Spleen (tissue), 11 donors: ENCODE measurements at regions not wholly inside any gene's neighbourhood (a gene's known extent, or its start where the extent isn't known, plus 50 kb on each side); places are given as distances from the start of the nearest gene placed in this dataset.

ENCODE experiments used
- DNase-seq: peaks from one replicate; pipeline ENCODE4 v3.0.0-alpha.2; 2020
- H3K27ac ChIP-seq, 8 donors: fragments of 200-600 bp; sonication (generic) in 7 of 8; 1 replicate in 4 of 8; 2 replicates in 4 of 8; pipeline versions ENCODE4 v1.5.0 to v1.8.0; 2016 to 2021; ENCODE audit warnings: inconsistent platforms in 4 of 8, mild to moderate bottlenecking in 4 of 8, moderate library complexity in 1 of 8
- H3K27me3 ChIP-seq, 7 donors: fragments of 200-600 bp; sonication (generic) in 6 of 7; replicated peaks in 1 of 7; 1 replicate in 4 of 7; 2 replicates in 3 of 7; pipeline versions ENCODE4 v1.5.0 to v1.8.0; 2016 to 2021; ENCODE audit warnings: inconsistent platforms in 3 of 7, mild to moderate bottlenecking in 1 of 7
- H3K36me3 ChIP-seq, 6 donors: fragments of 200-600 bp; sonication (generic) in 5 of 6; 1 replicate in 4 of 6; 2 replicates in 2 of 6; pipeline versions ENCODE4 v1.5.0 to v1.8.0; 2016 to 2021; ENCODE audit warnings: inconsistent platforms in 2 of 6
- H3K4me1 ChIP-seq, 6 donors: fragments of 200-600 bp; sonication (generic) in 5 of 6; 1 replicate in 3 of 6; 2 replicates in 3 of 6; pipeline versions ENCODE4 v1.5.0 to v1.8.0; 2016 to 2021; ENCODE audit warnings: inconsistent platforms in 3 of 6
- H3K4me3 ChIP-seq, 8 donors: fragments of 200-600 bp; sonication (generic) in 7 of 8; 1 replicate in 4 of 8; 2 replicates in 4 of 8; pipeline versions ENCODE4 v1.5.0 to v1.8.0; 2016 to 2021; ENCODE audit warnings: inconsistent platforms in 4 of 8, mild to moderate bottlenecking in 4 of 8, moderate library complexity in 2 of 8
- H3K9me3 ChIP-seq, 8 donors: fragments of 200-600 bp; sonication (generic) in 7 of 8; 1 replicate in 4 of 8; 2 replicates in 4 of 8; pipeline versions ENCODE4 v1.5.0 to v1.8.0; 2016 to 2021; ENCODE audit warnings: inconsistent platforms in 4 of 8
- CTCF ChIP-seq, 11 experiments: fragments of 200-600 bp in 7 of 11; fragments of 450-650 bp in 4 of 11; sonication (generic) in 4 of 11; IDR thresholded peaks in 8 of 11; conservative IDR thresholded peaks in 3 of 11; 1 replicate in 7 of 11; 2 replicates in 4 of 11; pipeline versions ENCODE4 v1.4.0 to v1.8.0; 2016 to 2021; ENCODE audit warnings: antibody characterized with exemption in 11 of 11, inconsistent platforms in 4 of 11, mild to moderate bottlenecking in 1 of 11
- POLR2A ChIP-seq, 3 donors: fragments of 450-650 bp; IDR thresholded peaks; one replicate each; pipeline ENCODE4 v1.5.1; 2017; ENCODE audit warnings: antibody characterized with exemption in 3 of 3, mild to moderate bottlenecking in 1 of 3
- POLR2AphosphoS5 ChIP-seq, 3 donors: sonication (generic); formaldehyde crosslinking; IDR thresholded peaks; one replicate each; pipeline ENCODE4 v1.5.1; 2017; ENCODE audit warnings: antibody characterized with exemption in 3 of 3
- WGBS, 5 donors: extraction: QIAGEN DNeasy Blood & Tissue Kit in 3 of 5; methylation state at CpG; one replicate each; pipeline versions ENCODE4 v1.1.5 to v1.1.7; 2013 to 2018; 5-methylcytosine and 5-hydroxymethylcytosine counted together
- intact Hi-C: fragments of 100-400 bp; cut with DNase I; formaldehyde crosslinking; loops from one replicate; pipeline ENCODE4 v1.15.0; 2023; ENCODE audit warnings: low total_unique reads
- donor health status: healthy with polysubstance abuse.
- donor health status: DM: no; HTN: no; CAD: no; lungs with moderate emphysema.
- donor health status: DM: no; HTN: no; CAD: no.
- donor health status: Bipolar disorder and iron deficiency.
- donor health status: healthy.
- donor health status: DM: no; HTN: no; CAD: no.
- donor health status: DM: yes; HTN: yes; CAD: no.

- no peak overlapping the region for H3K4me3 ChIP-seq
- intact Hi-C loops, result no loop called here
- no peak overlapping the region for H3K27ac ChIP-seq
- H3K9me3 ChIP-seq, result no peaks in the 10 kb centered on the region
- H3K4me1 ChIP-seq, result peaks cover 0 to 11% (median 0%) of the 10 kb centered on the region in 6 donors
- no peaks in the 10 kb centered on the region for H3K36me3 ChIP-seq
- TF ChIP-seq POLR2A (IDR thresholded peaks at IDR 0.05) (no peak), POLR2AphosphoS5 (IDR thresholded peaks at IDR 0.05) (no peak), CTCF (IDR thresholded peaks at IDR 0.05 in 8 of 11, conservative IDR thresholded peaks at IDR 0.05 in 3 of 11) (no peak)
- 72 to 85% (median 77%) methylated on average over 15 of the region's 15 CpGs for WGBS, 5 donors
- peaks cover 0 to 21% (median 0%) of the 10 kb centered on the region in 7 donors for H3K27me3 ChIP-seq
- DNase-seq, result peak; percentile 40
Observed at GRCh38 chr15:70180186-70180875, 82.6 kb upstream of the TLE3 start.

- no peaks in the 10 kb centered on the region for H3K9me3 ChIP-seq
- intact Hi-C loops, result no loop called here
- peaks cover 0 to 21% (median 0%) of the 10 kb centered on the region in 7 donors for H3K27me3 ChIP-seq
- TF ChIP-seq POLR2AphosphoS5 (IDR thresholded peaks at IDR 0.05) (no peak), POLR2A (IDR thresholded peaks at IDR 0.05) (no peak), CTCF (IDR thresholded peaks at IDR 0.05 in 8 of 11, conservative IDR thresholded peaks at IDR 0.05 in 3 of 11) (no peak)
- peaks cover 0 to 5% (median 0%) of the 10 kb centered on the region in 6 donors for H3K4me1 ChIP-seq
- no peak overlapping the region for H3K27ac ChIP-seq
- 91 to 100% (median 96%) methylated on average over 1 of the region's 1 CpG for WGBS, 5 donors
- no peak overlapping the region for H3K4me3 ChIP-seq
- no peaks in the 10 kb centered on the region for H3K36me3 ChIP-seq
- DNase-seq, result peak; percentile 2
Observed at GRCh38 chr15:70179309-70179892, 81.7 kb upstream of the TLE3 start.

- WGBS, 5 donors, result 94 to 98% (median 96%) methylated on average over 3 of the region's 3 CpGs
- no peaks in the 10 kb centered on the region for H3K36me3 ChIP-seq
- H3K4me1 ChIP-seq, result peaks cover 0 to 5% (median 0%) of the 10 kb centered on the region in 6 donors
- TF ChIP-seq POLR2A (IDR thresholded peaks at IDR 0.05) (no peak), POLR2AphosphoS5 (IDR thresholded peaks at IDR 0.05) (no peak), CTCF (IDR thresholded peaks at IDR 0.05 in 8 of 11, conservative IDR thresholded peaks at IDR 0.05 in 3 of 11) (no peak)
- intact Hi-C loops, result no loop called here
- peaks cover 0 to 21% (median 0%) of the 10 kb centered on the region in 7 donors for H3K27me3 ChIP-seq
- H3K4me3 ChIP-seq, result no peak overlapping the region
- DNase-seq, result no peak
- H3K27ac ChIP-seq, result no peak overlapping the region
- H3K9me3 ChIP-seq, result no peaks in the 10 kb centered on the region
Observed at GRCh38 chr15:70178335-70179084, 80.8 kb upstream of the TLE3 start.
